Upper lobe of left lung (tissue), 6 donors: ENCODE measurements at regions not wholly inside any gene's neighbourhood (a gene's known extent, or its start where the extent isn't known, plus 50 kb on each side); places are given as distances from the start of the nearest gene placed in this dataset.

ENCODE experiments used
- ATAC-seq, 2 donors: fragments of 200-7000 bp; cut with Tn5 transposase; one replicate each; pipeline ENCODE4 v1.9.1; 2022; ENCODE audit warnings: mild to moderate bottlenecking in 2 of 2, moderate library complexity in 2 of 2; ENCODE audit not compliant: low FRiP score in 2 of 2
- DNase-seq, 2 donors: peaks; one replicate each; pipeline ENCODE4 v3.0.0-alpha.2; 2019 to 2020
- H3K27ac ChIP-seq, 4 donors: fragments of 200-600 bp; sonication (generic); one replicate each; pipeline ENCODE4 v1.5.1; 2016 to 2019
- H3K27me3 ChIP-seq, 4 donors: fragments of 200-600 bp; sonication (generic); one replicate each; pipeline ENCODE4 v1.5.1; 2017 to 2019
- H3K36me3 ChIP-seq, 4 donors: fragments of 200-600 bp; sonication (generic); one replicate each; pipeline ENCODE4 v1.5.1; 2016 to 2019
- H3K4me1 ChIP-seq, 4 donors: fragments of 200-600 bp; sonication (generic); one replicate each; pipeline ENCODE4 v1.5.1; 2018 to 2019
- H3K4me3 ChIP-seq, 4 donors: fragments of 200-600 bp; sonication (generic); one replicate each; pipeline ENCODE4 v1.5.1; 2017 to 2019; ENCODE audit warnings: mild to moderate bottlenecking in 2 of 4, moderate library complexity in 1 of 4
- H3K9me3 ChIP-seq, 4 donors: fragments of 200-600 bp; sonication (generic); one replicate each; pipeline ENCODE4 v1.5.1; 2018 to 2019
- CTCF ChIP-seq, 6 experiments: fragments of 450-650 bp in 4 of 6; fragments of 200-600 bp in 2 of 6; sonication (generic) in 2 of 6; IDR thresholded peaks; one replicate each; pipeline ENCODE4 v1.5.1; 2016 to 2019; ENCODE audit warnings: antibody characterized with exemption in 6 of 6
- EP300 ChIP-seq, 4 donors: sonication (generic); formaldehyde crosslinking; IDR thresholded peaks; one replicate each; pipeline ENCODE4 v1.5.1; 2017; ENCODE audit warnings: antibody characterized with exemption in 4 of 4, control low read depth in 2 of 4
- POLR2A ChIP-seq, 4 donors: fragments of 450-650 bp; IDR thresholded peaks; one replicate each; pipeline ENCODE4 v1.5.1; 2016 to 2017; ENCODE audit warnings: antibody characterized with exemption in 4 of 4, mild to moderate bottlenecking in 2 of 4
- POLR2AphosphoS5 ChIP-seq, 2 donors: sonication (generic); formaldehyde crosslinking; IDR thresholded peaks; one replicate each; pipeline ENCODE4 v1.5.1; 2017; ENCODE audit warnings: antibody characterized with exemption in 2 of 2
- WGBS, 2 donors: methylation state at CpG; one replicate each; pipeline ENCODE4 v1.1.5; 2017 to 2018; 5-methylcytosine and 5-hydroxymethylcytosine counted together
- donor health status: DM: no; HTN: no; CAD: no; lungs with moderate emphysema.
- donor health status: DM: no; HTN: yes; CAD: no; lungs with severe emphysema.

- H3K9me3 ChIP-seq = no peaks in the 10 kb centered on the region
- DNase-seq (no peak), ATAC-seq (no peak)
- H3K27ac ChIP-seq = no peak overlapping the region
- TF ChIP-seq EP300 (IDR thresholded peaks at IDR 0.05) (no peak), POLR2A (IDR thresholded peaks at IDR 0.05) (no peak), POLR2AphosphoS5 (IDR thresholded peaks at IDR 0.05) (no peak), CTCF (IDR thresholded peaks at IDR 0.05) (no peak)
- no peak overlapping the region for H3K4me3 ChIP-seq
- 76 to 81% methylated on average over 4 of the region's 4 CpGs for WGBS, 2 donors
- no peaks in the 10 kb centered on the region for H3K4me1 ChIP-seq
- no peaks in the 10 kb centered on the region for H3K36me3 ChIP-seq
- H3K27me3 ChIP-seq = no peaks in the 10 kb centered on the region
Observed at GRCh38 chr4:188804861-188805260, 665.6 kb downstream of the TRIML1 start.

GRCh38 chr4:188811121-188811520 lies 671.9 kb downstream of the TRIML1 start:
- TF ChIP-seq CTCF (IDR thresholded peaks at IDR 0.05) (no peak), POLR2AphosphoS5 (IDR thresholded peaks at IDR 0.05) (no peak), POLR2A (IDR thresholded peaks at IDR 0.05) (no peak), EP300 (IDR thresholded peaks at IDR 0.05) (no peak)
- 89 to 92% methylated on average over 1 of the region's 1 CpG for WGBS, 2 donors

DNA sequence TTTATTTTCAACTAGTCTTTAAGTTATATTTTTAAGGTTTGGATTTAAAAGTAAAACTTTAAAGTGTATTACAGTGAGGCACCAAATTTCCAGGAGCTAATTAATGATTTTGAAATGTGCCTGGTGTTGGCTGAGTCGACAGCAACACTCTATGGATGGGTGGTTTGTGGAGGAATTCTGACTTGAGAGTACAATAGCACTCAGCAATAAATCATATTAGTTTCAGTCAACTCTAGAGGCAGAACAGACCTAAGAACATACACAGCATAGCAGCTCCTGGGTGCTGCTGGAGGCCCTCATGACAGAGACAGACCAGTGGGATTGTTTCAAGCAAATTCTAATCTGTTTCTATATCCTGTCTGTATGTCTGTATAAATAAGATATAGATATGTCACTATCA lies 673.4 kb downstream of the TRIML1 start:
- TF ChIP-seq EP300 (IDR thresholded peaks at IDR 0.05) = no peak
- TF ChIP-seq CTCF (IDR thresholded peaks at IDR 0.05) = no peak
- ATAC-seq (no peak), DNase-seq (no peak)
- 47 to 50% methylated on average over 1 of the region's 1 CpG for WGBS, 2 donors
- H3K4me3 ChIP-seq = no peak overlapping the region
- H3K4me1 ChIP-seq = no peaks in the 10 kb centered on the region
- H3K27ac ChIP-seq = no peak overlapping the region
- peaks cover 0 to 4% (median 0%) of the 10 kb centered on the region in 4 donors for H3K9me3 ChIP-seq
- H3K27me3 ChIP-seq = no peaks in the 10 kb centered on the region
- H3K36me3 ChIP-seq = no peaks in the 10 kb centered on the region

More at GRCh38 chr4:188811121-188811520, 671.9 kb downstream of the TRIML1 start:
- no peak overlapping the region for H3K4me3 ChIP-seq
- peaks cover 0 to 4% (median 0%) of the 10 kb centered on the region in 4 donors for H3K9me3 ChIP-seq
- ATAC-seq (no peak), DNase-seq (no peak)
- H3K27me3 ChIP-seq = no peaks in the 10 kb centered on the region
- H3K36me3 ChIP-seq = no peaks in the 10 kb centered on the region
- H3K4me1 ChIP-seq = no peaks in the 10 kb centered on the region
- no peak overlapping the region for H3K27ac ChIP-seq

DNA sequence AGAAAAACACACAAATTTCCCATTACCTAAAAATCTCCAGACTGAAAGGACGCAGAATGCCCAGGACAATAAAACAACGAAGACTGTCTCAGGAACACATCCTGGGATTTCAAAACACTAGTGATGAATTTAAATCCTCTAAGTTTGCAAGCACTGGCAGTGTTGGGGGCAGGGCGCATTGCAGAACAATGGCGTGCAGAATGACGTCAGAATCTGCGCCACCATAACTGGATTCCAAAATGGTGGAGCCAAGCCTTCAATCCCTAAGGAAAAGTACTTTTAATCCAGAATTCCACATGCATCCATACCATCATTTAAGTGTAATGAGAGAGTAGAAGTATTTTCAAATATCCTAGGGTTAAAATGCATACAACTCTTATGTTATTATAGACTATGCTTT lies 679.1 kb downstream of the TRIML1 start:
- 88 to 92% methylated on average over 6 of the region's 6 CpGs for WGBS, 2 donors

More for the DNA sequence above, 679.1 kb downstream of the TRIML1 start:
- ATAC-seq (no peak), DNase-seq (no peak)
- Histone ChIP-seq H3K9me3 (peaks cover 0 to 4% (median 0%) of the 10 kb centered on the region in 4 donors), H3K4me1 (no peaks in the 10 kb centered on the region), H3K27ac (no peak overlapping the region), H3K36me3 (no peaks in the 10 kb centered on the region), H3K27me3 (no peaks in the 10 kb centered on the region), H3K4me3 (no peak overlapping the region)
- no peak for TF ChIP-seq POLR2A (IDR thresholded peaks at IDR 0.05)
- no peak for TF ChIP-seq POLR2AphosphoS5 (IDR thresholded peaks at IDR 0.05)
- no peak for TF ChIP-seq EP300 (IDR thresholded peaks at IDR 0.05)
- no peak for TF ChIP-seq CTCF (IDR thresholded peaks at IDR 0.05)
